IMR-90 (cell line): ENCODE measurements at regions not wholly inside any gene's neighbourhood (a gene's known extent, or its start where the extent isn't known, plus 50 kb on each side); places are given as distances from the start of the nearest gene placed in this dataset.

Experiments
- ATAC-seq: fragments of 200-7000 bp; cut with Tn5 transposase; 2 replicates; pipeline ENCODE4 v1.9.1; 2020; ENCODE audit warnings: low read depth, mild to moderate bottlenecking, moderate library complexity
- BruUV-seq: library from RNA; stranded (reverse); fragments of 400-500 nt; replicated peaks from 2 replicates; lab custom pipeline; 2021; lab: Mats Ljungman, UMichigan
- CTCF ChIA-PET: fragments of 300-600 bp; formaldehyde crosslinking; extraction: SDS; loops from one replicate; lab custom pipeline; 2021; ENCODE audit warnings: antibody characterized with exemption; lab: Yijun Ruan, JAX
- POLR2A ChIA-PET: fragments of 300-600 bp; sonication (Branson Sonifier 250); formaldehyde crosslinking; loops from one replicate; lab custom pipeline; 2022; ENCODE audit warnings: antibody characterized with exemption; ENCODE audit not compliant: unreplicated experiment; lab: Charles Lee
- DNase-seq: peaks from one replicate; pipeline ENCODE4 v3.0.0; 2013
- H2AFZ ChIP-seq: replicated peaks from 2 replicates; pipeline ENCODE3; 2013; ENCODE audit warnings: low read length, mild to moderate bottlenecking; ENCODE audit not compliant: poor library complexity
- H2AK5ac ChIP-seq: 2 replicates; pipeline ENCODE4 v1.6.1; 2013; ENCODE audit warnings: low read depth, low read length, inconsistent platforms
- H2AK9ac ChIP-seq: replicated peaks from 2 replicates; pipeline ENCODE3; 2013; ENCODE audit warnings: mild to moderate bottlenecking, low read depth, low read length, moderate library complexity; ENCODE audit not compliant: poor library complexity
- H2BK120ac ChIP-seq: 2 replicates; pipeline ENCODE4 v1.6.1; 2013; ENCODE audit warnings: low read depth, low read length, inconsistent platforms
- H2BK15ac ChIP-seq: 3 replicates; pipeline ENCODE4 v1.6.1; 2013; ENCODE audit warnings: low read depth, low read length, inconsistent platforms
- H2BK20ac ChIP-seq: 2 replicates; pipeline ENCODE4 v1.6.1; 2013; ENCODE audit warnings: low read depth, mild to moderate bottlenecking, inconsistent platforms, low read length, moderate library complexity
- H2BK5ac ChIP-seq: 2 replicates; pipeline ENCODE4 v1.6.1; 2013; ENCODE audit warnings: mild to moderate bottlenecking, low read depth, low read length, inconsistent platforms; ENCODE audit not compliant: poor library complexity, severe bottlenecking
- H3K14ac ChIP-seq: replicated peaks from 2 replicates; pipeline ENCODE4 v1.6.1; 2013; ENCODE audit warnings: low read depth, low read length, inconsistent platforms
- H3K18ac ChIP-seq: 2 replicates; pipeline ENCODE4 v1.6.1; 2013; ENCODE audit warnings: low read depth, low read length, control low read depth
- H3K23ac ChIP-seq: 2 replicates; pipeline ENCODE4 v1.6.1; 2013; ENCODE audit warnings: low read depth, low read length, inconsistent platforms
- H3K27ac ChIP-seq: 2 replicates; pipeline ENCODE4 v1.5.1; 2013; ENCODE audit warnings: mild to moderate bottlenecking, control low read depth, low read length; ENCODE audit not compliant: insufficient read depth
- H3K27me3 ChIP-seq: 2 replicates; pipeline ENCODE4 v1.6.1; 2013; ENCODE audit warnings: low read length; ENCODE audit not compliant: control insufficient read depth, insufficient read depth
- H3K36me3 ChIP-seq: 2 replicates; pipeline ENCODE4 v1.6.1; 2013; ENCODE audit warnings: low read length, mixed read lengths; ENCODE audit not compliant: control insufficient read depth, insufficient read depth
- H3K4ac ChIP-seq: 2 replicates; pipeline ENCODE4 v1.6.1; 2013; ENCODE audit warnings: low read depth, low read length, inconsistent platforms
- H3K4me1 ChIP-seq: 2 replicates; pipeline ENCODE4 v1.6.1; 2013; ENCODE audit warnings: low read length, mixed read lengths; ENCODE audit not compliant: control insufficient read depth, insufficient read depth
- H3K4me2 ChIP-seq: 2 replicates; pipeline ENCODE4 v1.6.1; 2013; ENCODE audit warnings: low read depth, mild to moderate bottlenecking, control low read depth, low read length, moderate library complexity
- H3K4me3 ChIP-seq: 2 replicates; pipeline ENCODE4 v1.5.1; 2013; ENCODE audit warnings: low read depth, mild to moderate bottlenecking, control low read depth, low read length, moderate library complexity; ENCODE audit not compliant: insufficient read depth
- H3K56ac ChIP-seq: 2 replicates; pipeline ENCODE4 v1.6.1; 2013; ENCODE audit warnings: low read length, inconsistent platforms; ENCODE audit not compliant: insufficient read depth; ENCODE audit errors: extremely low read depth
- H3K79me1 ChIP-seq, 2 experiments: 2 replicates each; pipeline ENCODE4 v1.6.1; 2013; ENCODE audit warnings: low read length in 2 of 2, inconsistent platforms in 1 of 2, low read depth in 1 of 2
- H3K9ac ChIP-seq: 2 replicates; pipeline ENCODE4 v1.6.1; 2013; ENCODE audit warnings: low read depth, low read length, control low read depth
- H3K9me1 ChIP-seq: 2 replicates; pipeline ENCODE4 v1.6.1; 2013; ENCODE audit warnings: low read length, inconsistent platforms; ENCODE audit not compliant: insufficient read depth
- H3K9me3 ChIP-seq: 2 replicates; pipeline ENCODE4 v1.6.1; 2013; ENCODE audit warnings: low read length; ENCODE audit not compliant: control insufficient read depth, insufficient read depth
- H4K20me1 ChIP-seq: 2 replicates; pipeline ENCODE4 v1.6.1; 2013; ENCODE audit warnings: low read length, inconsistent platforms; ENCODE audit not compliant: insufficient read depth
- H4K5ac ChIP-seq: 2 replicates; pipeline ENCODE4 v1.6.1; 2013; ENCODE audit warnings: mild to moderate bottlenecking, low read depth, low read length, control low read depth
- H4K8ac ChIP-seq, 2 experiments: 2 replicates each; pipeline ENCODE4 v1.6.1; 2013; ENCODE audit warnings: low read depth in 2 of 2, low read length in 2 of 2, control low read depth in 1 of 2, inconsistent platforms in 1 of 2
- H4K91ac ChIP-seq: 2 replicates; pipeline ENCODE4 v1.6.1; 2013; ENCODE audit warnings: low read depth, low read length, inconsistent platforms; ENCODE audit not compliant: insufficient read depth
- BHLHE40 ChIP-seq: fragments of 150-350 bp; IDR thresholded peaks from 2 replicates; pipeline ENCODE4 v1.6.1; 2016; ENCODE audit warnings: mild to moderate bottlenecking, low read depth, low read length
- CEBPB ChIP-seq: IDR thresholded peaks from 2 replicates; pipeline ENCODE4 v1.6.1; 2012; ENCODE audit warnings: low read depth, low read length, improper control_type of control experiment
- CHD1 ChIP-seq: IDR thresholded peaks from 2 replicates; pipeline ENCODE4 v1.6.1; 2012; ENCODE audit warnings: low read depth, low read length, improper control_type of control experiment
- CTCF ChIP-seq: conservative IDR thresholded peaks from 2 replicates; pipeline ENCODE4 v1.5.1; 2012; ENCODE audit warnings: mild to moderate bottlenecking, low read depth, low read length, improper control_type of control experiment
- ELK1 ChIP-seq: fragments of 150-350 bp; IDR thresholded peaks from 2 replicates; pipeline ENCODE4 v1.6.1; 2016; ENCODE audit warnings: low read depth, mild to moderate bottlenecking, low read length, moderate library complexity, borderline replicate concordance
- MAFK ChIP-seq: IDR thresholded peaks from 2 replicates; pipeline ENCODE4 v1.6.1; 2012; ENCODE audit warnings: low read depth, low read length, improper control_type of control experiment
- MXI1 ChIP-seq: IDR thresholded peaks from 2 replicates; pipeline ENCODE4 v1.6.1; 2012; ENCODE audit warnings: low read depth, mild to moderate bottlenecking, low read length, moderate library complexity, borderline replicate concordance
- POLR2A ChIP-seq: IDR thresholded peaks from 2 replicates; pipeline ENCODE4 v1.6.1; 2012; ENCODE audit warnings: mild to moderate bottlenecking, low read depth, low read length
- RCOR1 ChIP-seq: IDR thresholded peaks from 2 replicates; pipeline ENCODE4 v1.6.1; 2012; ENCODE audit warnings: mild to moderate bottlenecking, low read length, improper control_type of control experiment; ENCODE audit not compliant: insufficient replicate concordance
- RFX5 ChIP-seq: IDR thresholded peaks from 2 replicates; pipeline ENCODE4 v1.8.0; 2012; ENCODE audit warnings: low read depth, mild to moderate bottlenecking, low read length, moderate library complexity
- SMC3 ChIP-seq: fragments of 150-350 bp; IDR thresholded peaks from 2 replicates; pipeline ENCODE4 v1.6.1; 2016; ENCODE audit warnings: low read depth, mild to moderate bottlenecking, antibody characterized with exemption, low read length, moderate library complexity
- WGBS, 2 experiments: methylation state at CpG; one replicate each; pipeline versions ENCODE4 v1.1.5 to v1.1.7; 2013; ENCODE audit warnings: missing lambda C conversion rate in 2 of 2; ENCODE audit not compliant: insufficient read length in 1 of 2; ENCODE audit errors: extremely low coverage in 2 of 2; 5-methylcytosine and 5-hydroxymethylcytosine counted together
- dilution Hi-C: fragments of 300-500 bp; cut with HindIII; formaldehyde crosslinking; loops from one replicate; pipeline ENCODE4 v1.14.3; 2018; ENCODE audit warnings: low sequenced_read_pairs; ENCODE audit not compliant: unreplicated experiment
- in situ Hi-C: fragments of 300-500 bp; cut with MboI; formaldehyde crosslinking; loops from 3 replicates; pipeline ENCODE4 v1.14.3; 2019; ENCODE audit warnings: low sequenced_read_pairs, inconsistent platforms, mixed read lengths
- intact Hi-C: fragments of 100-400 bp; cut with micrococcal nuclease; formaldehyde crosslinking; loops from 2 replicates; pipeline ENCODE4 v1.10.0; 2022

- no peak overlapping the region for H2BK5ac ChIP-seq
- no peak overlapping the region for H3K23ac ChIP-seq
- dilution Hi-C loops (no loop called here), in situ Hi-C loops (no loop called here), intact Hi-C loops (no loop called here)
- no peak overlapping the region for H2BK20ac ChIP-seq
- no peaks in the 10 kb centered on the region for H3K79me1 ChIP-seq
- no peak overlapping the region for H2BK15ac ChIP-seq
- H3K18ac ChIP-seq, result no peak overlapping the region
- no peak overlapping the region for H4K5ac ChIP-seq
- H3K14ac ChIP-seq, result no peak overlapping the region
- no peaks in the 10 kb centered on the region for H3K36me3 ChIP-seq
- ChIA-PET CTCF (no interaction called here), POLR2A (no interaction called here)
- no peak overlapping the region for H3K9ac ChIP-seq
- H4K91ac ChIP-seq, result no peak overlapping the region
- ATAC-seq, result no peak
- H3K4me3 ChIP-seq, result no peak overlapping the region
- no TSS peak for BruUV-seq
- no peak overlapping the region for H3K56ac ChIP-seq
- H3K9me3 ChIP-seq, result peaks cover 40% of the 10 kb centered on the region
- WGBS, 2 experiments, result no CpG with 5 or more reads among the region's 13 CpGs
- H3K27me3 ChIP-seq, result no peaks in the 10 kb centered on the region
- H2AFZ ChIP-seq, result no peak overlapping the region
- TF ChIP-seq RCOR1, result no peak
- no peak for TF ChIP-seq SMC3
- no peak for TF ChIP-seq POLR2A
- TF ChIP-seq CEBPB, result no peak
- no peak for TF ChIP-seq MAFK
- TF ChIP-seq CTCF, result no peak
- no peak for TF ChIP-seq ELK1
- no peak for TF ChIP-seq RFX5
- TF ChIP-seq CHD1, result no peak
- TF ChIP-seq BHLHE40, result no peak
- no peak for TF ChIP-seq MXI1
- no peaks in the 10 kb centered on the region for H4K20me1 ChIP-seq
- H3K4me2 ChIP-seq, result no peak overlapping the region
- H2BK120ac ChIP-seq, result no peak overlapping the region
- no peaks in the 10 kb centered on the region for H3K4me1 ChIP-seq
- H3K4ac ChIP-seq, result no peak overlapping the region
- H2AK5ac ChIP-seq, result no peak overlapping the region
- no peak overlapping the region for H2AK9ac ChIP-seq
- no peak overlapping the region for H4K8ac ChIP-seq
- DNase-seq, result no peak
- no peaks in the 10 kb centered on the region for H3K9me1 ChIP-seq
- H3K27ac ChIP-seq, result no peak overlapping the region
These were observed 376.8 kb downstream of the IRX2 start for GRCh38 chr5:2374703-2375102.
